ENCODE measurements at regions not wholly inside any gene's neighbourhood (a gene's known extent, or its start where the extent isn't known, plus 50 kb on each side); places are given as distances from the start of the nearest gene placed in this dataset.

GRCh38 chr2:217559084-217559483, 443.7 kb downstream of the TNS1 start:
- Mint-ChIP-seq H3K27me3 (no peaks in the 10 kb centered on the region), H3K27ac (no peak overlapping the region), H3K4me3 (no peak overlapping the region), H3K9me3 (peaks cover 3 to 14% (median 11%) of the 10 kb centered on the region in 3 donors), H3K36me3 (peaks cover 20% of the 10 kb centered on the region), H3K4me1 (peaks cover 10 to 13% (median 10%) of the 10 kb centered on the region in 3 donors)
- Histone ChIP-seq H3K4me1 (ENCODE audit: control insufficient read depth in 1 of 2, extremely low read depth in 1 of 2, insufficient read depth in 2 of 2, low read length in 2 of 2) (peaks cover 2 to 3% of the 10 kb centered on the region in 2 experiments), H3K9me3 (no peaks in the 10 kb centered on the region), H3K36me3 (ENCODE audit: control insufficient read depth in 2 of 2, extremely low read depth in 1 of 2, insufficient read depth in 1 of 2, low read length in 1 of 2) (peaks cover 0 to 2% of the 10 kb centered on the region in 2 donors), H3K4me3 (ENCODE audit: control insufficient read depth in 1 of 2, extremely low read depth in 1 of 2, low read length in 1 of 2) (no peak overlapping the region), H3K27ac (ENCODE audit: low read length) (no peak overlapping the region), H3K27me3 (replicated peaks in 1 of 2; ENCODE audit: control insufficient read depth in 2 of 2, extremely low read depth in 1 of 2, insufficient read depth in 2 of 2, low read length in 1 of 2) (no peaks in the 10 kb centered on the region)
- ChIA-PET CTCF (no interaction called here), POLR2A (no interaction called here)
- 60% methylated on average over 1 of the region's 2 CpGs for WGBS (ENCODE audit: insufficient coverage)
- DNase-seq = no peak
- no peak for ATAC-seq (replicated peaks in 1 of 4)

DNA sequence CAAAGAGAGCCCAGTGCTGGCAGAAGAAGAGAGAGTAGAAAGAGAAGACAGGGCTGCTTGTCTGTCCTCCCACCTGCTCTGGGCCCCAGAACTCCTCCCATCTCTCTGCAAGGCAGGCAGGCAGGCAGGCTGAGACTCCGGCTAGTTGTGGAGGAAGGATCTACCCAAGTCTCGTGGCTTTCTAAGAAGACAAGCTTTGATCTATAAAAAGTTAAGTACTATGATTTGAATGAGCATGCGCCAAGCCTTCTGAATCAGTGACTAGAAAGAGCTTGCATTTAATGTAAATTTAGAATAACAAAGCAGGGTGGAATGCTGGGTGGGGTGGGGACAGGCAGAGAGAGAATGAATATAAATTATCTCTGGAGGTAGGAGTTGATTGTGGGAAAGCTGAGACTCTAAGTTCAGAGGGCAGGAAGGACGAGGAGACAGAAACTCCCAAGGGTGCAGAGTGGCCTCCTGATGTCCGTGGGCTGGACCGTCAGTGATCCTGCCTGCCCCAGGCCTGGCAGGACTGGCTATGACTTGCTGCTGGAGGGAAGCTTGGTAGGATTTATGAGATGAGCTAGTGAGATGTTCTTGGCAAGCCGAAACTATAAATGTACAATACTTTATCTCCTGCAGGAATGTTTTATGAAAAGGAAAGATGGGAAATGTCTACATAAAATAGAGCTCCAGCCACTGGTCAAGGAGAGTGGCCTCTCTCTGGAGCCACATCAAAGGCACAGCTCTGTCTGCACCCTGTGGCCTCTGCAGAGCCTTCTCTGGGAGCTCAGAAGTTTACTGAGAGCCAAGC, 447.5 kb downstream of the TNS1 start:
- H3K27ac ChIP-seq (ENCODE audit: low read length) = no peak overlapping the region
- ATAC-seq (replicated peaks in 1 of 4) (peak in 1 of 4 experiments; percentile 43), DNase-seq (peak in 1 of 35 experiments; percentile 1)
- no peaks in the 10 kb centered on the region for H3K27me3 Mint-ChIP-seq
- H3K36me3 ChIP-seq (ENCODE audit: control insufficient read depth in 2 of 2, extremely low read depth in 1 of 2, insufficient read depth in 1 of 2, low read length in 1 of 2) = peaks cover 0 to 2% of the 10 kb centered on the region in 2 donors
- H3K4me3 ChIP-seq (ENCODE audit: control insufficient read depth in 1 of 2, extremely low read depth in 1 of 2, low read length in 1 of 2) = no peak overlapping the region
- H3K9me3 ChIP-seq = no peaks in the 10 kb centered on the region
- no peak overlapping the region for H3K4me3 Mint-ChIP-seq
- ChIA-PET CTCF (interaction anchor here in 1 of 2 donors (0.6 to 1.4 kb wide), 2 partner anchors 12 to 207 kb away, joined by 3 to 4 read pairs; no protein-coding TSS in a partner anchor), POLR2A (interaction anchor here in 1 of 2 donors (0.7 kb wide), 1 partner anchor 41 kb away, joined by 3 read pairs; no protein-coding TSS in a partner anchor)
- WGBS (ENCODE audit: insufficient coverage) = 31% methylated on average over 5 of the region's 7 CpGs
- H3K9me3 Mint-ChIP-seq = peaks cover 0 to 4% (median 0%) of the 10 kb centered on the region in 3 donors
- H3K4me1 ChIP-seq (ENCODE audit: control insufficient read depth in 1 of 2, extremely low read depth in 1 of 2, insufficient read depth in 2 of 2, low read length in 2 of 2) = peaks cover 2 to 3% of the 10 kb centered on the region in 2 experiments
- H3K36me3 Mint-ChIP-seq = no peaks in the 10 kb centered on the region
- H3K27me3 ChIP-seq (replicated peaks in 1 of 2; ENCODE audit: control insufficient read depth in 2 of 2, extremely low read depth in 1 of 2, insufficient read depth in 2 of 2, low read length in 1 of 2) = no peaks in the 10 kb centered on the region
- H3K27ac Mint-ChIP-seq = no peak overlapping the region
- H3K4me1 Mint-ChIP-seq = peaks cover 10 to 13% (median 10%) of the 10 kb centered on the region in 3 donors

- H3K27me3 ChIP-seq (replicated peaks in 1 of 2; ENCODE audit: control insufficient read depth in 2 of 2, extremely low read depth in 1 of 2, insufficient read depth in 2 of 2, low read length in 1 of 2) = no peaks in the 10 kb centered on the region
These were observed 449.1 kb downstream of the TNS1 start for GRCh38 chr2:217553679-217554078.

DNA sequence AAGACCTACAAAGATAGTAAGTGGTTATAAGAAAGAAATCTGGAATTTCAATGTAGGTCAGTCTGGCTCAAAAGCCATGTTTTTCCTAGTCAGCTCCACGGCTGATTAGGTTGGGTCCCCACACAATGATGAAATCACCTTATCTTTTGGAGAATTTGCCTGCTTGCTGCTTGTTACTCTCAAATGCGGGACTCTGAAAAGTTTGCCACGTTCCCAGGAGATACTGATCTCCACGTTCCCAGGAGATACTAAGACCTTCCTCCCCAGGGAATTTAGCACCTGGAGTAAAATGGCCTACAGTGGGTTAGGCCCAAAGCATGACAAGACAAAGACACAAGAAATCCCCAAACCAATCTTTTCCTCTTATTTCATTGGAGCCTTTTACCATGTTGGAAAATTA, 449.6 kb downstream of the TNS1 start:
- no peaks in the 10 kb centered on the region for H3K36me3 ChIP-seq (ENCODE audit: control insufficient read depth in 2 of 2, extremely low read depth in 1 of 2, insufficient read depth in 1 of 2, low read length in 1 of 2)
- no peaks in the 10 kb centered on the region for H3K27me3 Mint-ChIP-seq
- 100% methylated on average over 1 of the region's 4 CpGs for WGBS (ENCODE audit: insufficient coverage)
- no peak overlapping the region for H3K27ac Mint-ChIP-seq
- no peaks in the 10 kb centered on the region for H3K27me3 ChIP-seq (replicated peaks in 1 of 2; ENCODE audit: control insufficient read depth in 2 of 2, extremely low read depth in 1 of 2, insufficient read depth in 2 of 2, low read length in 1 of 2)
- no peak for DNase-seq
- no peak overlapping the region for H3K27ac ChIP-seq (ENCODE audit: low read length)
- no peak overlapping the region for H3K4me3 Mint-ChIP-seq
- H3K9me3 Mint-ChIP-seq = no peaks in the 10 kb centered on the region
- no peaks in the 10 kb centered on the region for H3K9me3 ChIP-seq
- peaks cover 10 to 13% (median 10%) of the 10 kb centered on the region in 3 donors for H3K4me1 Mint-ChIP-seq
- H3K36me3 Mint-ChIP-seq = no peaks in the 10 kb centered on the region
- peaks cover 2 to 3% of the 10 kb centered on the region in 2 experiments for H3K4me1 ChIP-seq (ENCODE audit: control insufficient read depth in 1 of 2, extremely low read depth in 1 of 2, insufficient read depth in 2 of 2, low read length in 2 of 2)
- ChIA-PET CTCF (no interaction called here), POLR2A (no interaction called here)
- no peak for ATAC-seq (replicated peaks in 1 of 4)
- no peak overlapping the region for H3K4me3 ChIP-seq (ENCODE audit: control insufficient read depth in 1 of 2, extremely low read depth in 1 of 2, low read length in 1 of 2)

More at GRCh38 chr2:217553679-217554078, 449.1 kb downstream of the TNS1 start:
- peaks cover 0 to 2% of the 10 kb centered on the region in 2 donors for H3K36me3 ChIP-seq (ENCODE audit: control insufficient read depth in 2 of 2, extremely low read depth in 1 of 2, insufficient read depth in 1 of 2, low read length in 1 of 2)
- H3K4me3 ChIP-seq (ENCODE audit: control insufficient read depth in 1 of 2, extremely low read depth in 1 of 2, low read length in 1 of 2) = no peak overlapping the region
- no peak for ATAC-seq (replicated peaks in 1 of 4)
- POLR2A ChIA-PET = no interaction called here
- no peak overlapping the region for H3K4me3 Mint-ChIP-seq
- H3K4me1 ChIP-seq (ENCODE audit: control insufficient read depth in 1 of 2, extremely low read depth in 1 of 2, insufficient read depth in 2 of 2, low read length in 2 of 2) = peaks cover 2 to 3% of the 10 kb centered on the region in 2 experiments
- DNase-seq = no peak
- no peak overlapping the region for H3K27ac Mint-ChIP-seq
- H3K27ac ChIP-seq (ENCODE audit: low read length) = no peak overlapping the region
- no peaks in the 10 kb centered on the region for H3K36me3 Mint-ChIP-seq
- CTCF ChIA-PET = no interaction called here
- H3K4me1 Mint-ChIP-seq = peaks cover 10 to 13% (median 10%) of the 10 kb centered on the region in 3 donors
- no peaks in the 10 kb centered on the region for H3K9me3 Mint-ChIP-seq
- no peaks in the 10 kb centered on the region for H3K9me3 ChIP-seq
- no peaks in the 10 kb centered on the region for H3K27me3 Mint-ChIP-seq
- no CpG with 5 or more reads among the region's 2 CpGs for WGBS (ENCODE audit: insufficient coverage)

DNA sequence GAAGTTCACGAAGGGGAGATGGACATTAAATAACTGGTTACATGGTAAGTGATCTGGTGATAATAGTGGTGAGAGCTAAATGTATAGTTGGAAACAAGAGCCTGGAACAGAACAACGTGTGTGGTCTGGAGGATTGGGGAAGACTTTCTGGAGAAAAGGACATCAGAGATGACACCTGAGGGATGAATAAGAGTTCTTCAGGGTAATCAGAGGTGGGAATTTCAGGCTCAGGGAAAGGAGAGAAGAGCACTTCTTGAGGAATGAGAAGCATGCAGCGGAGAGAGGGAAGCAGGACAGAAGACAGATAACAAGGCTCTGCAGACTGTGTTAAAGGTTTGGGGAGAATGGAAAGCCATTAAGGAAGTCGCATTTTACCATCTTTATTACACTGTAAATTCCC, 450.7 kb downstream of the TNS1 start:
- Mint-ChIP-seq H3K36me3 (no peaks in the 10 kb centered on the region), H3K9me3 (no peaks in the 10 kb centered on the region), H3K27ac (no peak overlapping the region), H3K4me1 (peaks cover 10 to 13% (median 10%) of the 10 kb centered on the region in 3 donors), H3K4me3 (no peak overlapping the region), H3K27me3 (no peaks in the 10 kb centered on the region)
- no peaks in the 10 kb centered on the region for H3K27me3 ChIP-seq (replicated peaks in 1 of 2; ENCODE audit: control insufficient read depth in 2 of 2, extremely low read depth in 1 of 2, insufficient read depth in 2 of 2, low read length in 1 of 2)
- ATAC-seq (replicated peaks in 1 of 4) (no peak), DNase-seq (no peak)
- CTCF ChIA-PET = no interaction called here
- H3K4me1 ChIP-seq (ENCODE audit: control insufficient read depth in 1 of 2, extremely low read depth in 1 of 2, insufficient read depth in 2 of 2, low read length in 2 of 2) = peaks cover 2 to 3% of the 10 kb centered on the region in 2 experiments
- no peak overlapping the region for H3K27ac ChIP-seq (ENCODE audit: low read length)
- POLR2A ChIA-PET = no interaction called here
- H3K9me3 ChIP-seq = no peaks in the 10 kb centered on the region
- WGBS (ENCODE audit: insufficient coverage) = 70% methylated on average over 2 of the region's 4 CpGs
- no peak overlapping the region for H3K4me3 ChIP-seq (ENCODE audit: control insufficient read depth in 1 of 2, extremely low read depth in 1 of 2, low read length in 1 of 2)
- no peaks in the 10 kb centered on the region for H3K36me3 ChIP-seq (ENCODE audit: control insufficient read depth in 2 of 2, extremely low read depth in 1 of 2, insufficient read depth in 1 of 2, low read length in 1 of 2)

DNA sequence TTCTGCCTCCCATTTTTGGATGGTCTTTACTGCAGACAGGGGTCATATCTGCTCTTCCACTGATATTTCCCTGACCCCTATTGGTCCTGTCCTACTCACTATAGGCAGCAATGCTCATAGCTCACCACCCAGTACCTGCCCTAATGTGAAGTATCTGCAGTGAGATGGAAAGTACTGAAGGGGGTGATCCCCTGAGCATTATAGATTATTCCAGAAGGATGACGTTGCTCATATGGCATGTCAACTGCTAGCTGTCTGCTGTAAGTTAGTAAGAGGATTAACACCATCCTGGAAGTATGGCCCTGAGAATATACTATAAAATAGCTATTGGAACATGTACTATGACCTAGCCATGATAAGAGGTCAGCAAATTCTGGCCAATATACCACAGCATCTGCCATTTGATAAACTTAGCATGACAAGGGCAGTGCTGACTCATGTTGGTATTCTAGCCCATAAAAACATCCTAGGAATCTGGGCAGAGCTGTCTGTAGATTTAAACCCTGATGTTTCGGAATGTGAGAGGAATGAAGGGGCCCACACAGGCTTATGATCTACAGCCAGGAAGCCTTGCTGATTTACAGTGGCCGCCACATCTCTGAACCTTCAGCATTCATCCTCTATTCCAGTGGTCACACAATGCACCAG, 451.4 kb downstream of the TNS1 start:
- Histone ChIP-seq H3K36me3 (ENCODE audit: control insufficient read depth in 2 of 2, extremely low read depth in 1 of 2, insufficient read depth in 1 of 2, low read length in 1 of 2) (no peaks in the 10 kb centered on the region), H3K4me1 (ENCODE audit: control insufficient read depth in 1 of 2, extremely low read depth in 1 of 2, insufficient read depth in 2 of 2, low read length in 2 of 2) (peaks cover 2 to 3% of the 10 kb centered on the region in 2 experiments), H3K9me3 (no peaks in the 10 kb centered on the region), H3K27ac (ENCODE audit: low read length) (no peak overlapping the region), H3K27me3 (replicated peaks in 1 of 2; ENCODE audit: control insufficient read depth in 2 of 2, extremely low read depth in 1 of 2, insufficient read depth in 2 of 2, low read length in 1 of 2) (no peaks in the 10 kb centered on the region), H3K4me3 (ENCODE audit: control insufficient read depth in 1 of 2, extremely low read depth in 1 of 2, low read length in 1 of 2) (no peak overlapping the region)
- DNase-seq = no peak
- no peaks in the 10 kb centered on the region for H3K36me3 Mint-ChIP-seq
- WGBS (ENCODE audit: insufficient coverage) = 60% methylated on average over 1 of the region's 3 CpGs
- peaks cover 10 to 13% (median 10%) of the 10 kb centered on the region in 3 donors for H3K4me1 Mint-ChIP-seq
- no peak for ATAC-seq (replicated peaks in 1 of 4)
- POLR2A ChIA-PET = no interaction called here
- H3K27me3 Mint-ChIP-seq = no peaks in the 10 kb centered on the region
- CTCF ChIA-PET = no interaction called here
- no peak overlapping the region for H3K4me3 Mint-ChIP-seq
- H3K9me3 Mint-ChIP-seq = no peaks in the 10 kb centered on the region
- no peak overlapping the region for H3K27ac Mint-ChIP-seq
